ENCODE measurements at regions not wholly inside any gene's neighbourhood (a gene's known extent, or its start where the extent isn't known, plus 50 kb on each side); places are given as distances from the start of the nearest gene placed in this dataset.
"Not testable (repeated sequence)": the region's sequence is repeated elsewhere in the genome, so short reads cannot be mapped to it uniquely, and the experiment has no call there.

DNA sequence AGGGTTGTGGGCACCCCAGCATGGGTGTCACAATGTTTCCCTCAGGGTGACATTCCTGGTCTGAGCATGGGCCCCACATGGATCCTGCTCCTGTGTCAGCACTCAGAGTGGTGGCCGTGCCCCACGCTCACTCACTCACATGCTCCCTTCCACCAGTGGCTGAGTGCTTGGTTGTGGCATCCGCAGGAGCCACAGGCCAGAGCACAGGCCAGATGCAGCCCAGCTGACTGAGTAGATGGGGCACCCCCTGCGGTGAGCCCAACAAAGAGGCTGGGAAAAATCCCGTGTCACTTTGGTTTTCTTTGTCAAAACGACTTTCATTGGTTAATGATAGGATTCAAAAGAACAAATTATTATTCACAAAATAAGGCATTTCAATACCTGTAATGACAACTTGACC, 204.6 kb upstream of the ANXA10 start:
- intact Hi-C loops (cut with micrococcal nuclease) = no loop called here
- ATAC-seq (no peak), DNase-seq (no peak)
- ChIA-PET CTCF (no interaction called here), POLR2A (no interaction called here)
- TF ChIP-seq, protein P1, sequence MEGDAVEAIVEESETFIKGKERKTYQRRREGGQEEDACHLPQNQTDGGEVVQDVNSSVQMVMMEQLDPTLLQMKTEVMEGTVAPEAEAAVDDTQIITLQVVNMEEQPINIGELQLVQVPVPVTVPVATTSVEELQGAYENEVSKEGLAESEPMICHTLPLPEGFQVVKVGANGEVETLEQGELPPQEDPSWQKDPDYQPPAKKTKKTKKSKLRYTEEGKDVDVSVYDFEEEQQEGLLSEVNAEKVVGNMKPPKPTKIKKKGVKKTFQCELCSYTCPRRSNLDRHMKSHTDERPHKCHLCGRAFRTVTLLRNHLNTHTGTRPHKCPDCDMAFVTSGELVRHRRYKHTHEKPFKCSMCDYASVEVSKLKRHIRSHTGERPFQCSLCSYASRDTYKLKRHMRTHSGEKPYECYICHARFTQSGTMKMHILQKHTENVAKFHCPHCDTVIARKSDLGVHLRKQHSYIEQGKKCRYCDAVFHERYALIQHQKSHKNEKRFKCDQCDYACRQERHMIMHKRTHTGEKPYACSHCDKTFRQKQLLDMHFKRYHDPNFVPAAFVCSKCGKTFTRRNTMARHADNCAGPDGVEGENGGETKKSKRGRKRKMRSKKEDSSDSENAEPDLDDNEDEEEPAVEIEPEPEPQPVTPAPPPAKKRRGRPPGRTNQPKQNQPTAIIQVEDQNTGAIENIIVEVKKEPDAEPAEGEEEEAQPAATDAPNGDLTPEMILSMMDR (IDR thresholded peaks at IDR 0.05) = no peak
- Mint-ChIP-seq H3K4me3 (no peak overlapping the region), H3K27me3 (no peaks in the 10 kb centered on the region), H3K4me1 (ENCODE audit: low read depth) (no peaks in the 10 kb centered on the region), H3K36me3 (ENCODE audit: low read depth) (no peaks in the 10 kb centered on the region), H3K27ac (no peak overlapping the region), H3K9me3 (peaks cover 5% of the 10 kb centered on the region)

DNA sequence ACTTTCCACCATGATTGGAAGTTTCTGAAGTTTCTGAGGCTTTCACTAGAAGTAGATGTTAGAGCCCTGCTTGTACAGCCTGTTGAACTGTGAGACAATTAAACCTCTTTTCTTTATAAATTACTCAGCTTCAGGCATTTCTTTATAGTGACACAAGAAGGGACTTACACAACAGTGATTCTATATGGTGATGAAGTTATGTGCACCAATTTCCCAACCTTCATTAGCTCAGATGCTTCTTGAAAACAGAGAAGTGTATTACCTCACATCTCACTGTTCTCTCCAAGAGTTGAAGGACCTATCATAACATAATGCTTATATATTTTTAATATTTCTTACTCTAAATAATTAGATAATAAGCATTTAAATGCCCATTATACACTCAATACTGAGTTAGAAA, 202.1 kb upstream of the ANXA10 start:
- TF ChIP-seq, protein P1 (IDR thresholded peaks at IDR 0.05) = no peak
- ChIA-PET CTCF (no interaction called here), POLR2A (no interaction called here)
- no peak for DNase-seq
- no peak for ATAC-seq
- peaks cover 5% of the 10 kb centered on the region for H3K9me3 Mint-ChIP-seq
- H3K27me3 Mint-ChIP-seq = no peaks in the 10 kb centered on the region
- intact Hi-C loops (cut with micrococcal nuclease) = no loop called here
- no peak overlapping the region for H3K27ac Mint-ChIP-seq
- no peaks in the 10 kb centered on the region for H3K4me1 Mint-ChIP-seq (ENCODE audit: low read depth)
- no peaks in the 10 kb centered on the region for H3K36me3 Mint-ChIP-seq (ENCODE audit: low read depth)
- no peak overlapping the region for H3K4me3 Mint-ChIP-seq

DNA sequence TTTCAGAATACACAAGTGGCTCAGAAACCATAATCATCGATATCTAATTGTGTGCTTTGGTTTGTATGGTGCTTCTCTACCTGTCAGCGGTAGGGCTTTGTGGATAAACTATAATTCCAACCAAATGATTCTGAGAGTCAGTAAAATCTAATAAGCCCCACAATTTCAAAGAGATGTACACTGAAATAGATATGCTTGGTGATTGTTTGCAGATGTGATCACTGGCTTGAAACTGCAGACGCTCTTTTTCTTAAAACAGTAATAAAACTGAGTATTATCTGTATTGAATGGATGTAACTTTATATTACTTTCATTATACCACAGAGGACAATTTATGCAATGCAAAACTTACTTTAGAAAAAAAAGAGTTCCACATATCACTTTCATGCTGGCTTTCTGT, 198.8 kb upstream of the ANXA10 start:
- peaks cover 5% of the 10 kb centered on the region for H3K9me3 Mint-ChIP-seq
- TF ChIP-seq, protein P1 (IDR thresholded peaks at IDR 0.05) = no peak
- ATAC-seq (no peak), DNase-seq (no peak)
- ChIA-PET POLR2A (no interaction called here), CTCF (no interaction called here)
- intact Hi-C loops (cut with micrococcal nuclease) = no loop called here
- H3K4me1 Mint-ChIP-seq (ENCODE audit: low read depth) = no peaks in the 10 kb centered on the region
- H3K27me3 Mint-ChIP-seq = no peaks in the 10 kb centered on the region
- H3K4me3 Mint-ChIP-seq = no peak overlapping the region
- H3K27ac Mint-ChIP-seq = no peak overlapping the region
- H3K36me3 Mint-ChIP-seq (ENCODE audit: low read depth) = no peaks in the 10 kb centered on the region

DNA sequence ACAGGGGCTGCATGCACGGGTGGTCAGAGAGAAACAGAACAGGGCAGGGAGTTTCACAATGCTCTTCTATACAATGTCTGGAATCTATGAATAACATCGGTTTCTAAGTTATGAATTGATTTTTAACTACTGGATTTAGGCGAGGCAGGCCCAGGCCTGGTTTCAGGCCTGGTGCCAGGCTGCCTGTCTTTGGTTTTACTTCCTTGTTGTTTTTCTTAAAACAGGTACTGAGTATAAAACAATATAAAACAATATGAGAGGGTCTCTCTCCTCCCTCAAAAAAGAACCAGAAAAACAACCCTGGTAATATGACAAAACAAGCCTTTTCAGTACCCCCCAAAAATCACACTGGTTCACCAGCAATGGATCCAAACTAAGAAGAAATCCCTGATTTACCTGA, 196.1 kb upstream of the ANXA10 start:
- ATAC-seq; DNase-seq; H3K36me3 Mint-ChIP-seq (ENCODE audit: low read depth); H3K9me3 Mint-ChIP-seq; intact Hi-C loops (cut with micrococcal nuclease); POLR2A ChIA-PET; H3K27me3 Mint-ChIP-seq; H3K4me3 Mint-ChIP-seq; H3K4me1 Mint-ChIP-seq (ENCODE audit: low read depth); CTCF ChIA-PET; H3K27ac Mint-ChIP-seq: not testable (repeated sequence)

DNA sequence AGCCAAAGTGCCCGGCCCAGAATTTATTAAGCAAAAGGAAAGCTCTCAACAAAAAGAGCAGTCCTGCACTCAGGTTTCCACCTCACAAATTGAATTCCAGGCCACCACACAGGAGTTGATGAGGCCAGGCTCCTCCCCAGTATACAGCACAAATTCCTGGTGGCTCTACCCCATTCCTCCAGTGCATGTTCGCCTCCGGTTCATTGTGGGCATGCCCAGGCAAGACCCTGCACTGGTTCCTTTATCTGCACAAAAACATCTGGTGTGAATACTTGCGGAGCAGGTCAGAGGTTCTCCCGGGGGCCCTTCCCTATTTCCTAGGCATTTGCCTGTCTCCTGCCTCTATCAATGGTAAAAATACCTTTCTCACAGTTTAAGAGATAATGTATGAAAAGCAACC, 195.2 kb upstream of the ANXA10 start:
- H3K4me3 Mint-ChIP-seq = no peak overlapping the region
- no peak for ATAC-seq
- no peaks in the 10 kb centered on the region for H3K4me1 Mint-ChIP-seq (ENCODE audit: low read depth)
- DNase-seq = no peak
- no peaks in the 10 kb centered on the region for H3K27me3 Mint-ChIP-seq
- no peaks in the 10 kb centered on the region for H3K9me3 Mint-ChIP-seq
- intact Hi-C loops (cut with micrococcal nuclease) = no loop called here
- CTCF ChIA-PET = no interaction called here
- H3K36me3 Mint-ChIP-seq (ENCODE audit: low read depth) = no peaks in the 10 kb centered on the region
- TF ChIP-seq, protein P1 (IDR thresholded peaks at IDR 0.05) = no peak
- POLR2A ChIA-PET = no interaction called here
- no peak overlapping the region for H3K27ac Mint-ChIP-seq

DNA sequence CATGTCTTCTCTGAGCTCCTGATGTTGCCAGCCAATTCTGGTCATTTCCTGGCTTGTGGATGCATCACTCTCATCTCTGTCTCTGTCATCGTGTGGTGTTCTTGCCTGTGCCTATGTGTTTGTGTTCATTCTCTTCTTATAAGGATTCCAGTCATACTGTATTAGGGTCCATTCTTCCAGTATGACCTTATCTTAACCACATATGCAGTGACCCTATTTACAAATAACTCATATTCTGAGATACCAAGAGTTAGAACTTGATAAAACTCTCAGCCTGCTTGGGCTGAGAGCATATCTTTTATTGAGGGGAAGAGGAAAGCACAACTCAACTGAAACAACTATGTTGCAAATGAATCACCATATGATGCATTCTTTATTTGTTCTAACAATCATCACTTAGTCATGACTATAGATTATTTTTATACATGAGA, 189.0 kb upstream of the ANXA10 start:
- Mint-ChIP-seq H3K36me3 (ENCODE audit: low read depth) (no peaks in the 10 kb centered on the region), H3K27me3 (no peaks in the 10 kb centered on the region), H3K4me3 (no peak overlapping the region), H3K27ac (no peak overlapping the region), H3K4me1 (ENCODE audit: low read depth) (no peaks in the 10 kb centered on the region), H3K9me3 (peaks cover 1% of the 10 kb centered on the region)
- CTCF ChIA-PET = no interaction called here
- DNase-seq = no peak
- POLR2A ChIA-PET = interaction anchor here (0.5 kb wide), 1 partner anchor 1817 kb away, joined by 3 read pairs; no protein-coding TSS in a partner anchor
- intact Hi-C loops (cut with micrococcal nuclease) = no loop called here
- ATAC-seq = no peak
- TF ChIP-seq, protein P1 (IDR thresholded peaks at IDR 0.05) = no peak
